Stimulated activated naive CD8-positive, alpha-beta T cell treated with anti-CD3 and anti-CD28 coated beads, Interleukin-15, Interleukin-2, amounts not matched to agents 100 U/mL and 50 U/mL, for 24 hours (primary cell): ENCODE measurements at regions not wholly inside any gene's neighbourhood (a gene's known extent, or its start where the extent isn't known, plus 50 kb on each side); places are given as distances from the start of the nearest gene placed in this dataset.

Experiments
- ATAC-seq: fragments of 150-1000 bp; cut with Tn5 transposase; one replicate; pipeline ENCODE4 v1.10.0; 2021
- DNase-seq: peaks from one replicate; pipeline ENCODE4 v3.0.0; 2021

DNA sequence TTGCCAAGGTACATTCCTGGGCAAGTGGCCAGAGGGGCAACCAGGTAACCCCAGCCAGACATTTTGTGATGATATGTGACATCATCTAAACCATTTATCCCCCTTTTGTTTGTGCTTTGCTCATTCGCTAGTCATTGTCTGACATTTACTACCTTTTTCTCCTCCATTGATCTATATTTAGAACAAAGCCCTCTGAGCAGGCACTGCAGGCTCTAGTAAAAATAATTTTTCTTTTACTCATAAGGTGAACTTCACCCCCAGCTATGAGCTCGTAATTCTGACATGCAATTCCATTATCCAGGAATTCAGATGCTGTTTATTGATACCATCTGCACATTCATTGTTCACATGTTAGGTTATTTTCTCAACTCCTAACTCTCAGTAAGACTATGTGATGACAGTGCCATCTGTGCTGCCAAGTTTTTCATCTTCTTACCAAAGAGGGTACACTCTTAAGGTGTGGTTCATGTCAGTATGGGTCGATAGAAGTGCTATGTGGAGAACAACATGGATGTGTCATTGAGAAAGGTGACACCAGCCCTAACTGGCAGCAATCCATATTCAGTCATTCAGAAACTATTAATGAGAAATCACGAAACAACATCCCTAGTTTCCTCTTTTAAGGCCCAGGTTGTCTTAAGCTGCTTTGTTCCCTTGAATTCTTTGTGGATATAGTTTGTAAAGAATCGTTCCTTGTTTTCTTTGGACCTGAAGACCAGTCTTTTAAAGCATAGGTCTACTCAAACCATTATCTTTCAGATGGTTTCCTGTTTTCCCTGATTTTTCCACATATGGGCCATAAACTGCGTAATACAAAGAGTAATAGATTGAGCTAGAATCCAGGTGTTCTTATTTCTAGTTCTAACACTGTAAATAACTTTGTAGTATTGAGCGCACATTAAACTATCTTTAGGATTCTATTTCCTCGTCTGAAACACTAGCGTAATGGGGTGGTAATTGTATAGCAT lies 978.1 kb upstream of the CDH2 start:
- ATAC-seq (no peak), DNase-seq (no peak)

DNA sequence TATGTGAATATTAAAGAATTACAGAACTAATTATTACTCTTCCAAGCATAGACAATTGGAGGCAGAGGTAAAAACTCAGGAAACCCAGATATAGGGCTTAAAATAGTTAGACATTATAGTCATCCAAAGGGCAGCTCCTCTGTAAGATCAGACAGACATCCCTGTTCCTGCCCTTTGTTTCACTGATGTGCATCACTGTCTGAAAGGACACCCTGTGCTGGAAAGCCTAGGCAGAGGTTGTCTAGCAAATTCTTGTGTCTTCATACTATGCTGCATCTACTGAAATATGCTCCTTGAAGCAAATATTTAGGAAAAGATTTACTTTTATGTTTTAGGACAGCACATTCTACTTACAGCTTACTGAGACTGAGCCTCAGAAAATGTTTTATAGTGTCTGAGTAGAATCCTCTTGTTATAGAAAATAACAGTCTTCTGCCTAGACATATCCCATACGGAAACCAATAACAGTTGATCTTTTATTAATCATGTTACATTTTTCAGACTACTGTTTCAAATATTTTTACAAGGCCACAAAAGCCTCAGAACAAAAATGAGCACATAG lies 977.3 kb upstream of the CDH2 start:
- no peak for DNase-seq
- no peak for ATAC-seq

DNA sequence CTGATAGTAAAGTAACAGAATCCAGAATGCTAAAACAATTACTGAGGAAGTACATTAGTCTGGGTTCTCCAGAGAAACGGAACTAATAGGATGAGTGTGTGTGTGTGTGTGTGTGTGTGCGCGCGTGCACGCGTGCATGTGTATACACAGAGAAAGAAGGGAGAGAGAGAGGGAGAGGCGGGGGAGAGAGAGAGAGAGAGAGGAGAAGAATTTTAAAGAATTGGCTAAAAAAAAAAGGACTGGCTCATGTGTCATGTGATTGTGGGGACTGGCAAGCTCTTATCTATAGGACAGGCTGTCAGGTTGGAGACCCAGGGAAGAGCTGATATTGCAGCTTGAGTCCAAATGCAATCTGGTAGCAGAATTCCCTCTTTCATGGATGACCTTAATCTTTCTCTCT lies 976.2 kb upstream of the CDH2 start:
- DNase-seq (no peak), ATAC-seq (no peak)

DNA sequence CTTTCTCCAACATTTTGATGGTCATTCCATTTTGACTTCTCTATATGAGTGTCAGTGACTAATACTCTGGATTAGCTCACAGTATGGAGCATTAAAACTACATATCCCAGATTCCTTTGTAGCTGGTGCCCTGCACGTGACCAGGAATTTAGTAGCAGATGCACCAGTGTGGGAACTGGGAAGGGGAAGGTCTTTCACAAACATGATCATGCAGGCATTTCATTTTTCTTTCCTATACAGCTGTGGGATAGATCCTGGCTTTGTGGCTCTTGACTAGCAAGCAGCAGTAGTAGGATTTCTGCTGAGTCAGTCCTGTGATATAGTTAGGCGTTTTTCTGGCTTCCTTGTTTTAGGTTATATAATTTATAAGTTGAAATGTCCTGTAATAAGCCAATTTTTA lies 971.0 kb upstream of the CDH2 start:
- DNase-seq (no peak), ATAC-seq (no peak)

DNA sequence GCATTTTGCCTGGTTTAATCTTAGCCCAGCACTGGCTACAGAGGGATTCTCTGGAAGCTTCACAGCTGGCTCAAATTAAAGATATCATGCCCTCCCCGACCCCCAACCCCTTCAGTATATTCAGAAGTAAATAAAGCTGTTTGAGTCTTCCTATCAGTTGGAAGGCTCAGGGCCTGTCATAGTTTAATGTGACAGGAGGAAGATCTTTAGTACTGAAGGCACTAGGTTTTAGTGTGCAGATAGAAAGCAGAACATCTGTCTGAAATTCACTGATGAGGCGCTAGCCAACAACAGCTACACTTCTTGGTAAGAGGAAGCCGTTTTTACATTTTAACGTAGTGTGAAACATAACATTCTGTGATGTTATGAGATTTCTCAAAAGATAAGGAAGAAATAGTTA lies 969.1 kb upstream of the CDH2 start:
- DNase-seq (no peak), ATAC-seq (no peak)

DNA sequence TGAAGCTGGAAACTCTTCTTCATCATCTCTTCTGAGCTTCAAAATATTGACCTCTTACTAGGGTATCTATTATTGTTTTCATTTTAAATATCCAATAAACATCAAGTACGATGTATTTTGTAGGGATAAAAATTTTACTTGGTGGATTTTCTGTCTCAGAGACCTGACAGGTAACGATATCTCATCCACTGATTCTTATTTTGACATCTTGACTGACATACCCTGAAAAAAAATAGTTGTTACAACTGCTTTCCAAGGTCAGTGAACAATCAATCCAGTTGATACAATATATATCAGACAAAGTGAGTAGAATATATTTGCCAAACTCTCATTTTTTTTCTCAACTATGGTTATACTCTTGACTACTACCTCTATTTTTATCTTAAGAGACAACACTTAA lies 963.7 kb upstream of the CDH2 start:
- DNase-seq (no peak), ATAC-seq (no peak)

DNA sequence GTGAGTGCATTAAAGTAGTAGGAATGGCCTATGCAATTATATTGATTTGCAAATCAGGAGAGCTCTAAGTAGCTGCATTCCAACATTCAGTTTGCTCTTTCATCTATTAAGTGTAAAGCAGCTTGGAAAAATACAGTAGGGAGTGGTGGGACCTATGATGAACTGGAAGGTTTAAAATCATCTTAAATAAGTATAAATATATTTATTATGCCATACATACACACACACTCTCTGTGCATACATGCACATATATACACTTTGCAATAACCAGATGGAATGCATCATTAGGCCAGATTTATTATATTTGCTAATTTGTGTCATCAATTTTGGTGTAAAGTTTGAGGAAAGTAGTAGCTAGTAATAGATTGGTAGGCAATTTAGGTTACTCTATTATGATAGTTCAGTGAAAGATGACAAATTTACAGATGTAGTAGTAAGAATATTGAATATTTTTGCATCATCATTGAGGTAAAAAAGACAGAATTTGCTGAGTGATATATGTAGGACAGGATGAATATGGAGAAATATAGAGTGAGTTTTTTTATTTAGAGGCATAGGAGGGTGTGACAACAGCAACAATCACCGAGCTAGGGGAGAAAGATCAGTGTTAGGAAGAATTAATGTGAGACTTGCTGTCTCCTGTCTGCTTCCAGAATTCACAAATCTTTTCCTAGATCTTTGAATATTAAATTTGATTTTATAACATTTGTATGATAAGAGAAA lies 961.0 kb upstream of the CDH2 start:
- no peak for DNase-seq

DNA sequence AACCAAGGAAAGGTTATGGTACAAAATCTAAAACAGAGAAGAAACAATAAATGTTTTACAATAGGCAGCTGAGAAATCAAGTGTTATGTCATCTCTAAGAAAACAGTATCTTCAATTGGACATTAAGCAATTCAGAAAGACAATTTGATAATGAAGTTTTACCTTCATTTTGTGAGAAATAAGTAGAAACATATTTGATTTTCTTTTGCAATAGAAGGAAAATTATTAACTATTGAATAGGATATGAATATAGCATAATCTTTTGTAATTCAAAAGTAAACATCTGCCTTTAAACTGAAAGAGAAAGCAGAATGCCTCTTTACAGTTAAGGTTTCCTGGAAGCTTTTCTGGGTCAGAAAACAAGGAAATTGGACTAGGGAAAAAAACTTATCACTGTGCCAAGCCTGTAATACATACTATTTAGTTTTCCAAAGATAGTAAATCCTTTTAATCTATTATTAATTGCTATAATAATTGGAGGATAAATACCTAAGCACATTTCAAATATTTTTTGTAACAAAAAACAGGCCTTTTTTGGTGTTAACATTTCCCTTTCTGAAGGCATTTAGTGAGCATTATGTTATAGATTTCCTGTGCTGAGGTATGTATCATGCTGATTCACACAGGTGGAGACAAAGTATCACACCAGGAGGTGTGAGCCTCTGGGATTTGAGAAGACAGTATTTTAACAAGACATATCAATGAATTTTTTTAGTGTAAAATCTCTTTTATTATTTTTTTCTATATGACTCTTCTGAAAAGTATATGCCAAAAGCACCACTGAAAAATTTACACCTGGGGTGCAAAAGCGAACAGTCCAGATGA lies 947.0 kb upstream of the CDH2 start:
- no peak for DNase-seq
- no peak for ATAC-seq

More for the DNA sequence above, 961.0 kb upstream of the CDH2 start:
- ATAC-seq, result no peak

DNA sequence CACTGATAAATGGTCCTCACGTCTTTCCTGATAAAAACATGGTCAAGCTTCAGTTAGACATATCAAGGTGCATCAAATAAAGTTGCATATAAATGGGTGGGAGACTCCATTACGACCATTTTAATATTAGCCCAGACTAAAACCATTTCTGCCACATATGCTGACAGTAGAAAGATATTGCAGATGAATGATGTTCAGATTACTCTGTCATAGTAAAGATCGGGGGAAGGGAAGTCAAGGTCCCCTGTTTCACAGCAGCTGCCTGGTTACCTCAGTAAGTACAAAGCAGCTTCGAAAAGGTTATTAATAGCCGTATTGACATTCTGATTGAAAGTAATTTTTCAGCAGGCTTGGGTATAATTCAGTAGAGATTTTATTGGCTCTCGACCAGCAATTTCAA lies 927.7 kb upstream of the CDH2 start:
- ATAC-seq (no peak), DNase-seq (no peak)

DNA sequence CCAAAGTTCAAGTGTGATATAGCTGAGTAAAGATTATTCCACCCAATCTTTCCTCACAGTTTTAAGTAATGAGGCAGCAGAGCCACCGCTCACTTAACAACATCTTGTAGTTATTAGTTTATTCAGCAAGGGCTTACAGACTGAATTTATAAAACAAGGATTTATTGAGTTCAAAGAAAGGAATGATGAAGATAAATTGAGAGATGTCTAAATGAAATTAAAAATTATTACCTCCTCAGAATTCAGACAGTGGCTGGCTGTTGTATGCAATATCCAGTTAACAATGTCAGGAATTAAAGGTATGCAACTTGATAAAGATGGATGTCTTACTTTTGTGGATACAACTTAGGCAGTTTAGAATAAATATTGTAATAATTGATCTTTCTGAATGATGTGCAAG lies 927.3 kb upstream of the CDH2 start:
- ATAC-seq, result no peak

DNA sequence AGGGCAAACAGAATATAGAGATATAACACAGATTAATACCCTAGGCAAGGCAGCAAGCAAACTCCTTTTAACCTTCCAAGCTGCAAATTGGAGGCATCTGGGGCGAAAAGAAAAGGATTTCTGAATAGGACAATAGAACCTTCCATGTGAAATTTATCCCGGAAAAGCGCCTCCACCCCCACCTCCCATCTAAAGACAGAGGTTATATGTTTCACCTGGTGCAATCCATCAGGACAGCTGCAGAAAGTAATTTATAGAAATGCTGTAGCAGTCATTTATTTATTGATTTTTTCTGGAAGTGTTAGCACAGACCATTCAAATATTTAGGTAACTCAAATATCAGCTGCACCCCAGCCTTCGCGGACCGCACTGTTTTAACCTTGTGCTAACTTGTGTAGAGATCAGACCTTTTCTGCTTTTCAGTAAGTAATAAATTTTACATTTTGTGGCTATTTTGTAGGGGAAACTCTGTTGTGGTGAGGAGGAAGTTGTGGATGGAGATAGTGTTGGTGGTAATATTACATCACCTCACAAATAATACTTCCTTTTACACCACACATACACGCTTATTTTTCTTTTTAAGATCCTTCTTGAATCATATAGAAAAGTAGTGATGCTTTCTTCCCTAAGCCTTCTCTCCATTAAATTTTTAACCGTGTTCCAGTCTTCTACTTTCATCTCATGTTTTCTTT lies 919.3 kb upstream of the CDH2 start:
- ATAC-seq (no peak), DNase-seq (no peak)

More for the DNA sequence above, 927.3 kb upstream of the CDH2 start:
- DNase-seq, result no peak

DNA sequence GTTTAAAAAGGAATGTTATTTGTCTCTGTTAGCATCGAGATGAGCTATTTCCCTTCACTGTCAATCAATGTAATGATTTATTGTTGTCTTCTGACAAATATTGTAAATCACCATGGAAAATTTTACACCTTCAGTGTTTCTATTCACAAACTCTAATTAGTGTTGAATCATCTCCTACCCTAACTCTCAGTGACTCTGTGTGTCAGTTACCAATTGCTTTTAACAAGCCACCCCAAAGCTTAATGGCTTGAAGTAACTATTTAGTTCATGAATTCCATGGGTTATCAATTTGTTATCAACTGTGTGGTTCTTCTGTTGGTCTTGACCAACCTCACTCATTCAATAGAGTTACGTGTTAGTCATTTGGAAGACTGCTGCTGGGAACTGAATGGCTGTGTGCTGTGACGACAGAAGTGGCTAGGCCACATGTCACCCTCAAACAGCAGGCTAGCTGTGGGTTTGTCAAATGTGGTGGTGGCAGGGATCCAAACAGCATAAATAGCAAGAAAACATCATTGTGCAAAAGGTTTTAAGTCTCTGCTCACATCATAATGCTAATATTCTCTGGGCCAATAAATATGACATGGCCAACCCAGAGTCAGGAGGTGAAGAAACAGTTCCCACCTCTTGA lies 910.8 kb upstream of the CDH2 start:
- DNase-seq, result no peak
- no peak for ATAC-seq

DNA sequence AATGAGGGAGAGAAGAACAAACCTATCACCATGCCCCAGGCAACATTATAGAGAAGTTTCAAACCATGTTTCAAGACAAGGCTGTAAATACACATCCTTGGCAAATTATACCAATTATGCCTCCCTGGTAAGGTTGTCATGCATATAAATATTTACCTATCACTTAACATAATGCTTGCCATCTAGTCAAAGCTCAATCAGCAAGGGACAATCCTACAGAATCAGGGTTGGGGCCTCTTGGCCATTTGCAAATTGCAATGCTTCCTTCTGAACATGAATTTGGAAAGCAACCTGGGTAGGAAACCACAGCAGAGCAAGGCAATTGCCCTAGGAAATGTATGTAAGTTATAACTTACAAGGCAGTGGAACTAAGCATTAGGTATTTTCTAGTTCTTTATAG lies 907.2 kb upstream of the CDH2 start:
- ATAC-seq, result no peak
- no peak for DNase-seq

DNA sequence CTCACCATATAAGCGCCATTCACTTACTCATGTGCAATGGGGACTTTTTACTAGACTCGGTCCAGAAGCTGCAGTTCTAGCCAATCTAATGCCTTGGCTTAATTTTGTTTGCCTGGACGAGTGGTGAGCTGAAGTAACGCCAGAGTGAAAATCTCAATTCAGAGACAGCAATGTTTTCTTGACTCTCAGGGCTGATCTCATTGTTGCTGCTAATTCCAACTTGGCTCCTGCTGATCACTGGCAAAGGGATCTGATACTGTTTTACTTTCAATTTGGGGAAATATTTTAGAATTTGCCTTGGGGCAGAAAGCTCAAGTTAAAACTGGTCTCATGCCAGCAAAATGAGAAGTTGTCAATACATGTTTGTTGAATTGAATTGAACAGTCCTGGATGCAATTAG lies 906.6 kb upstream of the CDH2 start:
- DNase-seq (no peak), ATAC-seq (no peak)

DNA sequence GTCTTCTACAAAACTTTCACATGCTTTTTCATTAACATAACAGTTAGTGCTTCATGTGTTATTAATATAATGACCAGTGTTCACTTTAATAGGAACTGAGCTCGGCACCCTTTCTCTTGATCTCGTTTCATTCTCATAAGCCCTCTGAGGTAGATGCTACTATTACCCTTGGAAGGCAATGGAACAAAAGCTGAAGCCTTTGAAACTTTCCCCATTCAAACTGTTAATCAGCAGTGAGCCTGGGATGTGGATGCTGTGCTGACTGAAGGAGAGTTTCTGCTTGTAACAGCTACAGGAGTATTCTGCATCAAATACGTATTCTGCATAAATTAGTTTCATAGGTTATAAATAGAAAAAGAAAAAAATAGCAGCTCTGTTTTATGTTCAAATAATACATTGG lies 904.0 kb upstream of the CDH2 start:
- no peak for DNase-seq
- ATAC-seq, result no peak

DNA sequence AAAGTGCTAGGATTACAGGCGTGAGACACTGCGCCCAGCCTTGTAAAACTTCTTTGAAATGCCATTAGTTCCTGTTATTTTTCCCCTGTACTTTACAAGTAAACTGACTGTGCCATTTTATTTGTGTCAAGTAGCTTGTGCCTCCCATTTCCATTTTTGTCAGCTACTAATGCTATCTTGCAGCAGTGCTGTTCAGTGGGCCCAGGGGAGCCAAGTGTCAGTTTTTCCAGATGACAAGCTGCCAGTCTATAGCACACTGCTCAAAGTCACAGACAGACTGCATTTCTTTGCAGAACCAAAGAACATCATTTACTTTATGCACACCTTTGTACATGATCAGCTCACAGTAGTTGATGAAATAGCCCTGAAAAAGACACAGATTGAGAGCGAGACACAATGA lies 901.3 kb upstream of the CDH2 start:
- DNase-seq, result no peak
- ATAC-seq, result no peak

DNA sequence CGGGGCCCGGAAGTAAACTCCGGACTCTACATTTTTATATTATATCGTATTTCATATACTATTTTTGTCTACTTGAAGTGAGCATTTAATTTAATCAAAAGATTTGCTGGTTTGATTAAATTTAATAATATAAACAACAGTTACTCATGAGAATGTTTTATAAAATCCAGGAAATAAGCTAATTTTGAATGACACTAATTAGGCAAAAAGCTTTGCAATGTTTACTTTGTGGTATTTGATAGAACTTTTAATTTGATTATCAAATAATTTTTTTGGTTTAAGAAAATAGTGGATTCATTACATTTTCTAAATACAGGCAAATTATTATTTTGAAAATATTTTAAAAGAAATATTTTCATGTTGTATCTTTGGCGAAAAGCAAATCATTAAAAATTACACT lies 900.4 kb upstream of the CDH2 start:
- ATAC-seq (no peak), DNase-seq (no peak)

DNA sequence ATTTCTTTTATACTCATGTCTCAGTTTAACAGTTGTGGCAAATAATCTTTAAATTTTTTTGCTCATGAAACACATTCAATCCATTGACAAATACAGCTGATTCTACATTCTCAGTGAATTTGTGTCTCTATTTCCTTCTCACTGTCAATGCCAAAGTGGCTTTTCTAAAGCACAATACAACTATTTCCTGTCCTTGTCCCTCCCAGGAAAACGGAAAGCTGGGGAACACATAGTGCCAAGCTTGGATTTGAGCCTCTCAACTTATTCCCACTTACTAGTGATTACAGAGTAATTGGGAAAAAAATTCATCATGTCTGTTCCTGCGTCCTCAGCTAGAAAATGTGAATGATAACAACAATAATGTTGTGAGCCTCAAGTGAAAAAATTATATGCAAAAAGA lies 899.7 kb upstream of the CDH2 start:
- DNase-seq (no peak), ATAC-seq (no peak)

DNA sequence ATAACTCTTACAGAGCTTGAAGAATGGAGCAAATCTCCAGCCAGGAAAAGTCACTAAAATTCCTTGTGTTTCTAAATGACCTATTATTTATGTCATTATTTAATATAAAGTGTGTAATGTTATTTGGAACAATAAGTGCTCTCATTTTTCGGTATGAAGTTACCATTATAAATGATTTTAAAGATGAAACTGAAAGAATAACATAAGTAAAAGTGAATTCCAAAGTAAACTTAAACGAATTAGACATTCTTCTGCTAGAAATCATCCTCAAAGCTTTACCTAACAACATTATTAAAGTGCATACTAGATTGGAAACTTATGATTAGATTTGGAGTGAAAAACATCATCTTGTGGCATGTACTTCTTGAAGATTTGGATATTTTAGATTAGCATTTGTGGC lies 897.2 kb upstream of the CDH2 start:
- ATAC-seq (no peak), DNase-seq (no peak)

DNA sequence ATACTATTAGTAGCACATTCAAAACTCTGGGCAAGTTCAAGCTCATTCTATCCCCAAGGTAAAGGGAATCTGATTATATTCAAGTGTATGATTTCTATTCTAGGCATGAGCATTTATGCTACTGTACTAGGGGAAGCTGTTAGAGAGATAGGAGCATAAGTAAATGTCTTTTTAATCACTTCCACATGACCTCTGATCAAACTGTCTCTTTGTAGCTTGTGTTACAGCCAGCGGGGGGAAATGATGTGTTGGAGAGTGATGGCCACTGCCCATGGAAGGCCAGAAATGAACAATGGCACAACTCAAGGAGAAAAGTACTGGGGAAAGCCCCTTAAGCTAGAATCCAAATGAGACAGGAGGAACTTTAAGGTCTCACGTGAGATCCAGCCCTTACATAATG lies 894.9 kb upstream of the CDH2 start:
- ATAC-seq (no peak), DNase-seq (no peak)

DNA sequence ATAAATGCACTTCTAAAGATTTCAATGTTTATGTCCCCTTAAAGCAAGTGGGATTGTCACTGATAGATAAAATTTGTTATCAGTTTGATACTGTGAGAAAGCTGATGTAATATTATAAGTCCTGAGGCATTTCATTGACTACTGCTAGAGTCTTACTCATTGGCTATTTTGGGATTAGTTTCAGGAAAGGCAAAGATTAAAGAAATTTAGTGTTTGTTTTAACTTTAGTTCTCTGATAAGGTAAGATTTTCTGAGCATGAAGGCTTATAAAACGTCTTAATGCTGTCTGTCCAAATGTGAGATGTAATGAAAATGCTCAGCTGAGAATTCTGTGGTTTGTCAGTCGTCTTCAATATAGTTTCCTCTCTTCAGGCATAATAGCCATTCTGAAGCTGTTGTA lies 886.4 kb upstream of the CDH2 start:
- DNase-seq (no peak), ATAC-seq (no peak)
